SK-N-SH treated with all-trans-retinoic acid at 6 μM for 48 hours (cell line): ENCODE measurements at regions not wholly inside any gene's neighbourhood (a gene's known extent, or its start where the extent isn't known, plus 50 kb on each side); places are given as distances from the start of the nearest gene placed in this dataset.

Experiments
- ARNTL ChIP-seq: fragments of 450-650 bp; formaldehyde crosslinking; IDR thresholded peaks from 2 replicates; pipeline ENCODE4 v1.5.0; 2020; ENCODE audit warnings: low read depth, mild to moderate bottlenecking, moderate library complexity, borderline replicate concordance
- ESRRG ChIP-seq: fragments of 250-450 bp; sonication (Bioruptor Pico); IDR thresholded peaks from 2 replicates; pipeline ENCODE4 v1.6.1; 2021; ENCODE audit warnings: mild to moderate bottlenecking
- OSR1 ChIP-seq: fragments of 250-450 bp; sonication (Bioruptor Pico); IDR thresholded peaks from 2 replicates; pipeline ENCODE4 v1.8.0; 2022; ENCODE audit warnings: moderate library complexity, mild to moderate bottlenecking, inconsistent platforms
- PPARA ChIP-seq: fragments of 250-450 bp; sonication (Bioruptor Pico); IDR thresholded peaks from 2 replicates; pipeline ENCODE4 v1.5.0; 2020; ENCODE audit warnings: mild to moderate bottlenecking, borderline replicate concordance
- SNAI2 ChIP-seq: fragments of 250-450 bp; sonication (Bioruptor Pico); IDR thresholded peaks from 2 replicates; pipeline ENCODE4 v1.5.0; 2020; ENCODE audit warnings: mild to moderate bottlenecking, moderate library complexity
- TCF4 ChIP-seq: fragments of 250-450 bp; sonication (Bioruptor Pico); IDR thresholded peaks from 2 replicates; pipeline ENCODE4 v1.8.0; 2021; ENCODE audit warnings: mild to moderate bottlenecking, moderate library complexity, borderline replicate concordance
- ZC3H10 ChIP-seq: fragments of 250-450 bp; sonication (Bioruptor Pico); IDR thresholded peaks from 2 replicates; pipeline ENCODE4 v1.5.1; 2021; ENCODE audit warnings: mild to moderate bottlenecking, moderate library complexity
- ZFP3 ChIP-seq: fragments of 250-450 bp; sonication (Bioruptor Pico); IDR thresholded peaks from 2 replicates; pipeline ENCODE4 v1.5.0; 2020; ENCODE audit warnings: mild to moderate bottlenecking, moderate library complexity
- ZFP30 ChIP-seq: fragments of 450-650 bp; formaldehyde crosslinking; IDR thresholded peaks from 2 replicates; pipeline ENCODE4 v1.5.0; 2022; ENCODE audit warnings: mild to moderate bottlenecking, moderate library complexity
- ZNF565 ChIP-seq: fragments of 450-650 bp; formaldehyde crosslinking; conservative IDR thresholded peaks from 2 replicates; pipeline ENCODE4 v1.5.0; 2020; ENCODE audit warnings: low read depth, mild to moderate bottlenecking, moderate library complexity
- TF ChIP-seq, protein P1 (sequence below): fragments of 250-450 bp; sonication (Bioruptor Pico); IDR thresholded peaks from 2 replicates; pipeline ENCODE4 v1.5.0; 2020; ENCODE audit warnings: mild to moderate bottlenecking, moderate library complexity
- TF ChIP-seq, protein P2 (sequence below): fragments of 250-450 bp; sonication (Bioruptor Pico); IDR thresholded peaks from 2 replicates; pipeline ENCODE4 v1.5.1; 2020; ENCODE audit warnings: low read depth, mild to moderate bottlenecking, moderate library complexity
- TF ChIP-seq, protein P3 (sequence below): fragments of 250-450 bp; sonication (Bioruptor Pico); IDR thresholded peaks from 2 replicates; pipeline ENCODE4 v1.8.0; 2021; ENCODE audit warnings: low read depth, mild to moderate bottlenecking, moderate library complexity, borderline replicate concordance
- TF ChIP-seq, protein P4 (sequence below): fragments of 250-450 bp; sonication (Bioruptor Pico); IDR thresholded peaks from 2 replicates; pipeline ENCODE4 v1.8.0; 2020; ENCODE audit warnings: mild to moderate bottlenecking, moderate library complexity, borderline replicate concordance

DNA sequence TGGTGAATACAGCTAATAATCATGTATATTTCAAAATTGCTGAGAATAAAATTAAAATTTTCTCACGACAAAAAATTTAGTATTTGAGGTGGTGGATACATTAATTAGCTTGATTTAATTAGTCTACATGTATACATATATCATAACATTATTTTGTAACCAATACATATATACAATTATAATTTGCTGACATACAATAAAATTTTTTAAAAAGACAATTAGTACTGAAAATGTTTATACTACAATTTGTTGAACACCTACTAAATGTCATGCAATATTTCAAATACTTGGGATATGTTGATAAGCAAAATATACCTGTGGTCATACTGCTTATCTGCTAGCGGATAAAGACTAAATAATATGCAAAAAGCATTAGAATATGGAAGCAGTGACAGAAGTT is 586.5 kb downstream of the SLITRK6 start:
- TF ChIP-seq, protein P1, sequence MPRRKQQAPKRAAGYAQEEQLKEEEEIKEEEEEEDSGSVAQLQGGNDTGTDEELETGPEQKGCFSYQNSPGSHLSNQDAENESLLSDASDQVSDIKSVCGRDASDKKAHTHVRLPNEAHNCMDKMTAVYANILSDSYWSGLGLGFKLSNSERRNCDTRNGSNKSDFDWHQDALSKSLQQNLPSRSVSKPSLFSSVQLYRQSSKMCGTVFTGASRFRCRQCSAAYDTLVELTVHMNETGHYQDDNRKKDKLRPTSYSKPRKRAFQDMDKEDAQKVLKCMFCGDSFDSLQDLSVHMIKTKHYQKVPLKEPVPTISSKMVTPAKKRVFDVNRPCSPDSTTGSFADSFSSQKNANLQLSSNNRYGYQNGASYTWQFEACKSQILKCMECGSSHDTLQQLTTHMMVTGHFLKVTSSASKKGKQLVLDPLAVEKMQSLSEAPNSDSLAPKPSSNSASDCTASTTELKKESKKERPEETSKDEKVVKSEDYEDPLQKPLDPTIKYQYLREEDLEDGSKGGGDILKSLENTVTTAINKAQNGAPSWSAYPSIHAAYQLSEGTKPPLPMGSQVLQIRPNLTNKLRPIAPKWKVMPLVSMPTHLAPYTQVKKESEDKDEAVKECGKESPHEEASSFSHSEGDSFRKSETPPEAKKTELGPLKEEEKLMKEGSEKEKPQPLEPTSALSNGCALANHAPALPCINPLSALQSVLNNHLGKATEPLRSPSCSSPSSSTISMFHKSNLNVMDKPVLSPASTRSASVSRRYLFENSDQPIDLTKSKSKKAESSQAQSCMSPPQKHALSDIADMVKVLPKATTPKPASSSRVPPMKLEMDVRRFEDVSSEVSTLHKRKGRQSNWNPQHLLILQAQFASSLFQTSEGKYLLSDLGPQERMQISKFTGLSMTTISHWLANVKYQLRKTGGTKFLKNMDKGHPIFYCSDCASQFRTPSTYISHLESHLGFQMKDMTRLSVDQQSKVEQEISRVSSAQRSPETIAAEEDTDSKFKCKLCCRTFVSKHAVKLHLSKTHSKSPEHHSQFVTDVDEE, result no peak
- TF ChIP-seq, protein P2, sequence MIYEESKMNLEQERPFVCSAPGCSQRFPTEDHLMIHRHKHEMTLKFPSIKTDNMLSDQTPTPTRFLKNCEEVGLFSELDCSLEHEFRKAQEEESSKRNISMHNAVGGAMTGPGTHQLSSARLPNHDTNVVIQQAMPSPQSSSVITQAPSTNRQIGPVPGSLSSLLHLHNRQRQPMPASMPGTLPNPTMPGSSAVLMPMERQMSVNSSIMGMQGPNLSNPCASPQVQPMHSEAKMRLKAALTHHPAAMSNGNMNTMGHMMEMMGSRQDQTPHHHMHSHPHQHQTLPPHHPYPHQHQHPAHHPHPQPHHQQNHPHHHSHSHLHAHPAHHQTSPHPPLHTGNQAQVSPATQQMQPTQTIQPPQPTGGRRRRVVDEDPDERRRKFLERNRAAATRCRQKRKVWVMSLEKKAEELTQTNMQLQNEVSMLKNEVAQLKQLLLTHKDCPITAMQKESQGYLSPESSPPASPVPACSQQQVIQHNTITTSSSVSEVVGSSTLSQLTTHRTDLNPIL (CRISPR knock-in tag), result no peak
- TF ChIP-seq ZC3H10 (CRISPR knock-in tag) (no peak), ZFP3 (CRISPR knock-in tag) (no peak), ARNTL (CRISPR knock-in tag) (no peak), SNAI2 (CRISPR knock-in tag) (no peak), PPARA (no peak), ZFP30 (CRISPR knock-in tag) (no peak), OSR1 (CRISPR knock-in tag) (no peak), ZNF565 (CRISPR knock-in tag) (no peak), TCF4 (CRISPR knock-in tag) (no peak), ESRRG (CRISPR knock-in tag) (no peak)
- TF ChIP-seq, protein P3, sequence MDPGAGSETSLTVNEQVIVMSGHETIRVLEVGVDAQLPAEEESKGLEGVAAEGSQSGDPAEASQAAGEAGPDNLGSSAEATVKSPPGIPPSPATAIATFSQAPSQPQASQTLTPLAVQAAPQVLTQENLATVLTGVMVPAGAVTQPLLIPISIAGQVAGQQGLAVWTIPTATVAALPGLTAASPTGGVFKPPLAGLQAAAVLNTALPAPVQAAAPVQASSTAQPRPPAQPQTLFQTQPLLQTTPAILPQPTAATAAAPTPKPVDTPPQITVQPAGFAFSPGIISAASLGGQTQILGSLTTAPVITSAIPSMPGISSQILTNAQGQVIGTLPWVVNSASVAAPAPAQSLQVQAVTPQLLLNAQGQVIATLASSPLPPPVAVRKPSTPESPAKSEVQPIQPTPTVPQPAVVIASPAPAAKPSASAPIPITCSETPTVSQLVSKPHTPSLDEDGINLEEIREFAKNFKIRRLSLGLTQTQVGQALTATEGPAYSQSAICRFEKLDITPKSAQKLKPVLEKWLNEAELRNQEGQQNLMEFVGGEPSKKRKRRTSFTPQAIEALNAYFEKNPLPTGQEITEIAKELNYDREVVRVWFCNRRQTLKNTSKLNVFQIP (CRISPR knock-in tag), result no peak
- TF ChIP-seq, protein P4, sequence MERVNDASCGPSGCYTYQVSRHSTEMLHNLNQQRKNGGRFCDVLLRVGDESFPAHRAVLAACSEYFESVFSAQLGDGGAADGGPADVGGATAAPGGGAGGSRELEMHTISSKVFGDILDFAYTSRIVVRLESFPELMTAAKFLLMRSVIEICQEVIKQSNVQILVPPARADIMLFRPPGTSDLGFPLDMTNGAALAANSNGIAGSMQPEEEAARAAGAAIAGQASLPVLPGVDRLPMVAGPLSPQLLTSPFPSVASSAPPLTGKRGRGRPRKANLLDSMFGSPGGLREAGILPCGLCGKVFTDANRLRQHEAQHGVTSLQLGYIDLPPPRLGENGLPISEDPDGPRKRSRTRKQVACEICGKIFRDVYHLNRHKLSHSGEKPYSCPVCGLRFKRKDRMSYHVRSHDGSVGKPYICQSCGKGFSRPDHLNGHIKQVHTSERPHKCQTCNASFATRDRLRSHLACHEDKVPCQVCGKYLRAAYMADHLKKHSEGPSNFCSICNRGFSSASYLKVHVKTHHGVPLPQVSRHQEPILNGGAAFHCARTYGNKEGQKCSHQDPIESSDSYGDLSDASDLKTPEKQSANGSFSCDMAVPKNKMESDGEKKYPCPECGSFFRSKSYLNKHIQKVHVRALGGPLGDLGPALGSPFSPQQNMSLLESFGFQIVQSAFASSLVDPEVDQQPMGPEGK (CRISPR knock-in tag), result no peak
